Endodermal cell (in vitro differentiated cells): ENCODE measurements at regions not wholly inside any gene's neighbourhood (a gene's known extent, or its start where the extent isn't known, plus 50 kb on each side); places are given as distances from the start of the nearest gene placed in this dataset.

Experiments
- DNase-seq: peaks from one replicate; pipeline ENCODE4 v3.0.0-alpha.2; 2017
- H3K27ac ChIP-seq: 2 replicates; pipeline ENCODE4 v1.5.1; 2013; ENCODE audit warnings: mild to moderate bottlenecking, low read depth, low read length, moderate library complexity
- H3K27me3 ChIP-seq: 2 replicates; pipeline ENCODE4 v1.6.1; 2013; ENCODE audit warnings: mild to moderate bottlenecking, low read length, moderate library complexity; ENCODE audit not compliant: insufficient read depth, control insufficient read depth, poor library complexity, severe bottlenecking
- H3K36me3 ChIP-seq: 2 replicates; pipeline ENCODE4 v1.7.0; 2013; ENCODE audit warnings: mild to moderate bottlenecking, low read length, moderate library complexity; ENCODE audit not compliant: control insufficient read depth, insufficient read depth
- H3K4me1 ChIP-seq: one replicate; pipeline ENCODE4 v1.7.0; 2013; ENCODE audit warnings: low read length; ENCODE audit not compliant: control insufficient read depth, insufficient read depth
- H3K4me3 ChIP-seq: 2 replicates; pipeline ENCODE4 v1.5.1; 2013; ENCODE audit warnings: mild to moderate bottlenecking, low read length, moderate library complexity
- H3K9ac ChIP-seq: 2 replicates; pipeline ENCODE4 v1.6.1; 2013; ENCODE audit warnings: mild to moderate bottlenecking, low read length, moderate library complexity; ENCODE audit not compliant: poor library complexity, severe bottlenecking; ENCODE audit errors: extremely low read depth
- H3K9me3 ChIP-seq: 2 replicates; pipeline ENCODE4 v1.6.1; 2013; ENCODE audit warnings: mild to moderate bottlenecking, low read length, moderate library complexity; ENCODE audit not compliant: control insufficient read depth
- H3K27ac Mint-ChIP-seq: 2 replicates; pipeline ENCODE4 v1.8.0; 2020; ENCODE audit warnings: mixed read lengths
- H3K27me3 Mint-ChIP-seq: 2 replicates; pipeline ENCODE4 v1.8.0; 2021; ENCODE audit warnings: mild to moderate bottlenecking, mixed read lengths; ENCODE audit not compliant: insufficient read depth
- H3K36me3 Mint-ChIP-seq: 2 replicates; pipeline ENCODE4 v1.8.0; 2020; ENCODE audit warnings: low read depth, mixed read lengths
- H3K4me1 Mint-ChIP-seq: 2 replicates; pipeline ENCODE4 v1.8.0; 2020; ENCODE audit warnings: mixed read lengths
- H3K4me3 Mint-ChIP-seq: 2 replicates; pipeline ENCODE4 v1.8.0; 2020; ENCODE audit warnings: mild to moderate bottlenecking, moderate library complexity, mixed read lengths
- H3K9me3 Mint-ChIP-seq: 2 replicates; pipeline ENCODE4 v1.8.0; 2020; ENCODE audit warnings: mild to moderate bottlenecking, mixed read lengths
- WGBS, 2 experiments: methylation state at CpG; one replicate each; pipeline versions ENCODE4 v1.1.5 to v1.1.7; 2013; ENCODE audit warnings: missing lambda C conversion rate in 2 of 2, mixed read lengths in 1 of 2; ENCODE audit not compliant: insufficient coverage in 1 of 2, insufficient read length in 1 of 2; 5-methylcytosine and 5-hydroxymethylcytosine counted together
- TF ChIP-seq, protein P1 (sequence below): fragments of 200-600 bp; sonication (generic); conservative IDR thresholded peaks from 2 replicates; pipeline ENCODE4 v1.5.0; 2021; ENCODE audit warnings: antibody characterized with exemption, mild to moderate bottlenecking

DNA sequence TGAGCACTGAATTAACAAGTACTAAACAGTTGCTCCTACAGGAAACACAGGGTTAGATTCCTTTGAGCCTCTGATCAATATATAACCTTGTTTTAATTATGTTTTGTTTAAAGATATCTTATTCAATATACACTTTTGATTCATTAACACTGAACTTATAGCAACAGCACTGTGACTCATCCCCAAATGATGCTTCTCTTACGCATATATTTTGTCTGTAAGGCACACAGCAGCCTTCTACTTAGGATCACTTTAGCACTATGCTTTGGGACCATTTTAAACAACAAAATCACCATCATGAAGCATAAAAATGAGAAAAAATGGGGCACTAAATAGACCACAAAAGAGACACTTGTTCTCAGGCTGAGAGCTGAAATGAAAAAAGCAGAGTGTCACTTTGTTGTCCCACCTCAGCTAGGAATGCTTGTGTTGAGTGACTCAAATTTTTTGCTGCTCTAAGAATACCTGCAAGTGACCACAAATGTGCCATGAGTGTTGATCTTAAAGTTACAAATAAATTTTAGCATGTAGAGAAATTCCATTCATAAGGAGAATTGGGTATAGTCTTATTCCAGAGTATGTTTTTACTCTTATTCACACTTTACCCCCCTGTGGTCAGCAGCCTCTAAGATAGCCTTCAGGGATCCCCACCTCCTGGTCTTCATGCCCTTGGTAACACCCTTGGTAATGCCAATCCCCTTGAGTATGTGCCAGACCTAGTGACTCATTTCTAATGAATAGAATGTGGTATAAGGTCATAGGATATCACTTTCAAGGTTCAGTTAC lies 252.7 kb upstream of the IL12B start:
- no peak overlapping the region for H3K4me3 Mint-ChIP-seq
- Histone ChIP-seq H3K9me3 (peaks cover 14% of the 10 kb centered on the region), H3K4me3 (no peak overlapping the region), H3K36me3 (no peaks in the 10 kb centered on the region), H3K9ac (no peak overlapping the region), H3K4me1 (no peaks in the 10 kb centered on the region), H3K27ac (no peak overlapping the region), H3K27me3 (no peaks in the 10 kb centered on the region)
- peaks cover 10% of the 10 kb centered on the region for H3K27me3 Mint-ChIP-seq
- TF ChIP-seq, protein P1, sequence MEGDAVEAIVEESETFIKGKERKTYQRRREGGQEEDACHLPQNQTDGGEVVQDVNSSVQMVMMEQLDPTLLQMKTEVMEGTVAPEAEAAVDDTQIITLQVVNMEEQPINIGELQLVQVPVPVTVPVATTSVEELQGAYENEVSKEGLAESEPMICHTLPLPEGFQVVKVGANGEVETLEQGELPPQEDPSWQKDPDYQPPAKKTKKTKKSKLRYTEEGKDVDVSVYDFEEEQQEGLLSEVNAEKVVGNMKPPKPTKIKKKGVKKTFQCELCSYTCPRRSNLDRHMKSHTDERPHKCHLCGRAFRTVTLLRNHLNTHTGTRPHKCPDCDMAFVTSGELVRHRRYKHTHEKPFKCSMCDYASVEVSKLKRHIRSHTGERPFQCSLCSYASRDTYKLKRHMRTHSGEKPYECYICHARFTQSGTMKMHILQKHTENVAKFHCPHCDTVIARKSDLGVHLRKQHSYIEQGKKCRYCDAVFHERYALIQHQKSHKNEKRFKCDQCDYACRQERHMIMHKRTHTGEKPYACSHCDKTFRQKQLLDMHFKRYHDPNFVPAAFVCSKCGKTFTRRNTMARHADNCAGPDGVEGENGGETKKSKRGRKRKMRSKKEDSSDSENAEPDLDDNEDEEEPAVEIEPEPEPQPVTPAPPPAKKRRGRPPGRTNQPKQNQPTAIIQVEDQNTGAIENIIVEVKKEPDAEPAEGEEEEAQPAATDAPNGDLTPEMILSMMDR, result no peak
- no peaks in the 10 kb centered on the region for H3K9me3 Mint-ChIP-seq
- no peaks in the 10 kb centered on the region for H3K36me3 Mint-ChIP-seq
- DNase-seq, result no peak
- H3K27ac Mint-ChIP-seq, result no peak overlapping the region
- peaks cover 13% of the 10 kb centered on the region for H3K4me1 Mint-ChIP-seq
- WGBS, 2 experiments, result 93 to 100% methylated on average over 1 of the region's 1 CpG

DNA sequence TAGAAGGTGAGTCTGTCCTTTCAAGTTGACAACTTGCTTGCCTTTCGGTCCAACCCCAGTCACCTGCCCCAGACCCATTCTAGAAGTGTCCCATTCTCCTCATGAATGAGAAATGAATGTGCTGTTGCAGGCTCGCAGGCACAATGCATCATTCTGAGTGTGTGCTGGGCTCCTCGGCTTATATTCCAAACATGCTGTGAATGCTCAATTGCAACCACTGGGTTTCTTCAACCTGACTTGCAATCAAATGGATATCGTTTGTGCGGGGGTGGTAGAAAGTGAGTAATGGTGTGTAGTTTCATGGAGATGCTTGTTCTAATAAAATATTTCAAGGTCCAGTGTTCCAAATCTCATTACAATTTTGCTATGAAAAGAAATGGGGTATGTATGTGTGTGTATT lies 256.6 kb upstream of the IL12B start:
- H3K27me3 Mint-ChIP-seq, result peaks cover 31% of the 10 kb centered on the region
- H3K9me3 ChIP-seq, result peaks cover 22% of the 10 kb centered on the region
- no peaks in the 10 kb centered on the region for H3K36me3 Mint-ChIP-seq
- H3K9me3 Mint-ChIP-seq, result peaks cover 3% of the 10 kb centered on the region
- H3K4me3 ChIP-seq, result no peak overlapping the region
- DNase-seq, result no peak
- no peaks in the 10 kb centered on the region for H3K4me1 ChIP-seq
- no peak overlapping the region for H3K27ac ChIP-seq
- no peak overlapping the region for H3K4me3 Mint-ChIP-seq
- no peak overlapping the region for H3K9ac ChIP-seq
- peaks cover 13% of the 10 kb centered on the region for H3K4me1 Mint-ChIP-seq
- no peaks in the 10 kb centered on the region for H3K36me3 ChIP-seq
- WGBS, 2 experiments, result 92% methylated on average over 5 of the region's 5 CpGs
- no peaks in the 10 kb centered on the region for H3K27me3 ChIP-seq
- TF ChIP-seq, protein P1, result no peak
- no peak overlapping the region for H3K27ac Mint-ChIP-seq

DNA sequence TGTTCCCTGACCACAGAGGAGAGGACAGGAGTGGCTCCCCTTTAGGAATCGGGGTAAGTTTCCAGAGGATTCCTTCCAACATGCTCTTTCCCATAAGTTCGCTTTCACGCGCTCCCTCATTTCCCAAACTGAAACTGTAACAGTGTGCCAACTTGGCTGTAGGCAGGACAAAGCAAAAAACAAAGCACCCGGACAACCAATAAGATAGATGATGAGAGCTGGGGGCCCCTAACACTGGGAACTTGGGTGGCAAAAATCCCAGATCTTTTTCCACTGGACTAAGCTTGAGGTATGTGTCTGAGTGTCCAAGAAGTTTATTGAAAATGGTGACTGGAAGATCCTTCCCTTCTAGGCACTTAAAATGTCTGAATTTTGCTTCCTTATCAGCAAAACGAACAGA lies 258.7 kb upstream of the IL12B start:
- H3K4me1 ChIP-seq, result no peaks in the 10 kb centered on the region
- 94 to 100% methylated on average over 2 to 6 of the region's 6 CpGs for WGBS, 2 experiments
- no peak overlapping the region for H3K27ac ChIP-seq
- Mint-ChIP-seq H3K4me1 (peaks cover 13% of the 10 kb centered on the region), H3K4me3 (no peak overlapping the region), H3K36me3 (no peaks in the 10 kb centered on the region), H3K27me3 (peaks cover 36% of the 10 kb centered on the region), H3K9me3 (peaks cover 3% of the 10 kb centered on the region), H3K27ac (no peak overlapping the region)
- no peak overlapping the region for H3K4me3 ChIP-seq
- TF ChIP-seq, protein P1, result no peak
- DNase-seq, result no peak
- H3K9me3 ChIP-seq, result peaks cover 8% of the 10 kb centered on the region
- no peaks in the 10 kb centered on the region for H3K27me3 ChIP-seq
- H3K36me3 ChIP-seq, result no peaks in the 10 kb centered on the region
- H3K9ac ChIP-seq, result no peak overlapping the region
